ENCODE measurements at regions not wholly inside any gene's neighbourhood (a gene's known extent, or its start where the extent isn't known, plus 50 kb on each side); places are given as distances from the start of the nearest gene placed in this dataset.

DNA sequence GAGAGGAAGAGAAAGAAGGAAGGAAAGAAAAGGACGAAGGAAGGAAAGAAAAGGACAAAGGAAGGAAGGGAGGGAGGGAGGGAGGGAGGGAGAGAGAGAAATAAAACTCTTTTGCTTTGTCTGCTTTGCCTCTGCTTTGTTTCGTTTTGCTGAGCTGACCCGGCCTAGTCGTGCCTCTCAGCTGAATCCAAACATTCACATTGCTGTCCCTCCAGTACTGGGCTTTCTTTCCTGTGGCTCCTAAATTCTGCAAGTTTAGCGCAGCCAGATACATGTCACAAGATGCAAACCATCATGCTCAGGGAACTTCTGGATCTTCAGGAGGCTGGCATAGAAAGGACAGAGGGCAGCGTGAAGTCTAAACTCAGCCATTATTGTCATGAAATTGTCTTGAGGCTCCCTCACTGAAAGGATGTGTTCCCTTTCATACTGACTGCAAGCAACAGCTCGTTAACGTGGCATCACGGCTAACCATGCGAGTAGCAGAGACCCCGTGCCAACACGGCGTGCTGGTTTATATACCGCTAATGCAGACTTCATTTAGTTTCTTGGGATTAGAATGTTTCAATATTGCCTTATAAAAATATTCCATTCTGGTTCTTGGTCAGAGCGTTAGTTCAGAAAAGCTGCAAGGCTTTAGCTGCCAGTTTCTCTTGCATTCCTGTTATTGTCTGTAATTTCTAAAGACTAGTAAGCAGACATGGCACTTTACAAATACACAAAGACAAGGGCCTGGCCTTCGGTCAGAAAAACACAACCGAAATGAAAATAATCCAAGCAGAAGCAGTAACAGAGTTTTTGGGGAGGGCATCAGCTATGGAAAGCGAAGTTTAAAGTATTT is 94.2 kb downstream of the TMEM174 start:
- TF ChIP-seq EZH2 (IDR thresholded peaks at IDR 0.05; ENCODE audit: borderline replicate concordance, low read depth, low read length, severe bottlenecking) = no peak
- TF ChIP-seq CTCF (IDR thresholded peaks at IDR 0.05; ENCODE audit: extremely low read depth in 1 of 2, insufficient read depth in 1 of 2, low read depth in 1 of 2, low read length in 2 of 2) = no peak
- TF ChIP-seq, protein P1, sequence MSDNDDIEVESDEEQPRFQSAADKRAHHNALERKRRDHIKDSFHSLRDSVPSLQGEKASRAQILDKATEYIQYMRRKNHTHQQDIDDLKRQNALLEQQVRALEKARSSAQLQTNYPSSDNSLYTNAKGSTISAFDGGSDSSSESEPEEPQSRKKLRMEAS (IDR thresholded peaks at IDR 0.05; ENCODE audit: insufficient read depth, insufficient read length) = no peak
- no peak for TF ChIP-seq POLR2A (IDR thresholded peaks at IDR 0.05; ENCODE audit: low read depth, low read length)
